Tibial nerve (tissue), 4 donors: ENCODE measurements at regions not wholly inside any gene's neighbourhood (a gene's known extent, or its start where the extent isn't known, plus 50 kb on each side); places are given as distances from the start of the nearest gene placed in this dataset.

Source experiments
- EP300 ChIP-seq, 2 donors: sonication (generic); formaldehyde crosslinking; IDR thresholded peaks; one replicate each; pipeline ENCODE4 v1.6.1; 2017; ENCODE audit warnings: antibody characterized with exemption in 2 of 2, mild to moderate bottlenecking in 1 of 2
- TF ChIP-seq, protein P1 (sequence below), 5 experiments: fragments of 200-600 bp in 3 of 5; fragments of 450-650 bp in 2 of 5; sonication (generic) in 3 of 5; IDR thresholded peaks; one replicate each; pipeline ENCODE4 v1.5.1; 2016 to 2019; ENCODE audit warnings: antibody characterized with exemption in 5 of 5, mild to moderate bottlenecking in 3 of 5, moderate library complexity in 2 of 5

DNA sequence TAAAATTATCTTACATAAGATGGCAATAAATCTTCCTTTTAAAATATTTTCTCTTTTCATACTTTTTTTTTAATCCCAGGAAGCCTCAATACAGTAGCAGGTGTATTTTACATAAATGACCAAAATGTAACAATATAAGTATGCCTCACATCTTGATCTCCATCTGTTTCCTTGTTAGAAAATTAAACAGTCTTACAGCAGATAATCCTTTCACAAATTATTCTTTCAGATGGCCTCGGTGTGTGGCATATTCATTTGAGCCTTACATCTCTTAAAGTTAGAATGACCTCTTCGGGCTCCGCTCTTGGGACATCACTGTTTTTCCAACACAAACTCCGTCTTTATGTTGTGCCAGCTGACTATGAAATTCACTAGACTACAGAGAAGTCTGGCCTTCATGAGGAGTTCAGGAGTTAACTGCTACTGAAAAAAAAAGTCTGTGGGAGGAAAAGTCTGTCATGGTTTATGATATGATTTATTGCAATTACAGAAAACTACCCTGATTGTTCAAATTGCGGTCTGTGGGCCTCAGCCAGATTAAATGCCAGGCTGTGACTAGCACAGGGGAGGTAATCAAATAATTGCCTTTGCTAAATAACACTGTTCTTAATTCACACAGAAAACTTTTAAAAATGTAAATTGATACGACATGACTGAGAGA is 292.9 kb upstream of the PUM3 start:
- TF ChIP-seq, protein P1, sequence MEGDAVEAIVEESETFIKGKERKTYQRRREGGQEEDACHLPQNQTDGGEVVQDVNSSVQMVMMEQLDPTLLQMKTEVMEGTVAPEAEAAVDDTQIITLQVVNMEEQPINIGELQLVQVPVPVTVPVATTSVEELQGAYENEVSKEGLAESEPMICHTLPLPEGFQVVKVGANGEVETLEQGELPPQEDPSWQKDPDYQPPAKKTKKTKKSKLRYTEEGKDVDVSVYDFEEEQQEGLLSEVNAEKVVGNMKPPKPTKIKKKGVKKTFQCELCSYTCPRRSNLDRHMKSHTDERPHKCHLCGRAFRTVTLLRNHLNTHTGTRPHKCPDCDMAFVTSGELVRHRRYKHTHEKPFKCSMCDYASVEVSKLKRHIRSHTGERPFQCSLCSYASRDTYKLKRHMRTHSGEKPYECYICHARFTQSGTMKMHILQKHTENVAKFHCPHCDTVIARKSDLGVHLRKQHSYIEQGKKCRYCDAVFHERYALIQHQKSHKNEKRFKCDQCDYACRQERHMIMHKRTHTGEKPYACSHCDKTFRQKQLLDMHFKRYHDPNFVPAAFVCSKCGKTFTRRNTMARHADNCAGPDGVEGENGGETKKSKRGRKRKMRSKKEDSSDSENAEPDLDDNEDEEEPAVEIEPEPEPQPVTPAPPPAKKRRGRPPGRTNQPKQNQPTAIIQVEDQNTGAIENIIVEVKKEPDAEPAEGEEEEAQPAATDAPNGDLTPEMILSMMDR (IDR thresholded peaks at IDR 0.05), result no peak
- no peak for TF ChIP-seq EP300 (IDR thresholded peaks at IDR 0.05)
